ENCODE measurements at regions not wholly inside any gene's neighbourhood (a gene's known extent, or its start where the extent isn't known, plus 50 kb on each side); places are given as distances from the start of the nearest gene placed in this dataset.

- peak; percentile 92 for TF ChIP-seq CTCF (IDR thresholded peaks at IDR 0.05)
Measured at GRCh38 chr7:47088329-47089067, 493.4 kb downstream of the TNS3 start.

- TF ChIP-seq CTCF (IDR thresholded peaks at IDR 0.05) = no peak
Measured at GRCh38 chr7:47087866-47088265, 494.0 kb downstream of the TNS3 start.

- no peak for TF ChIP-seq CTCF (IDR thresholded peaks at IDR 0.05)
Measured at GRCh38 chr7:47085491-47086275, 496.2 kb downstream of the TNS3 start.

- TF ChIP-seq CTCF (IDR thresholded peaks at IDR 0.05) = no peak
Measured at GRCh38 chr7:47083476-47084250, 498.2 kb downstream of the TNS3 start.

- TF ChIP-seq CTCF (IDR thresholded peaks at IDR 0.05) = no peak
Measured at GRCh38 chr7:47080816-47081215, 501.1 kb downstream of the TNS3 start.

GRCh38 chr7:47078241-47078640, 503.7 kb downstream of the TNS3 start:
- no peak for TF ChIP-seq CTCF (IDR thresholded peaks at IDR 0.05)

GRCh38 chr7:47074702-47075153, 507.2 kb downstream of the TNS3 start:
- no peak for TF ChIP-seq CTCF (IDR thresholded peaks at IDR 0.05)

All from LNCAP (cell line).